HepG2 (cell line): ENCODE measurements at regions not wholly inside any gene's neighbourhood (a gene's known extent, or its start where the extent isn't known, plus 50 kb on each side); places are given as distances from the start of the nearest gene placed in this dataset.
A peak's percentile ranks its signal among the peaks of the same experiment; 100 is the strongest.

ENCODE experiments used
- ATAC-seq: fragments of 200-7000 bp; cut with Tn5 transposase; 3 replicates; pipeline ENCODE4 v1.9.1; 2020; ENCODE audit warnings: mild to moderate bottlenecking, moderate library complexity
- BruUV-seq: library from RNA; stranded (reverse); fragments of 400-500 nt; replicated peaks from 2 replicates; lab custom pipeline; 2021; lab: Mats Ljungman, UMichigan
- CTCF ChIA-PET: fragments of 300-600 bp; formaldehyde crosslinking; extraction: SDS; loops from one replicate; lab custom pipeline; 2021; ENCODE audit warnings: low total read pairs, inconsistent platforms, low intra/inter-chr PET ratio; lab: Yijun Ruan, JAX
- POLR2A ChIA-PET: fragments of 350-600 bp; sonication (Branson Sonifier 250); formaldehyde crosslinking; loops from one replicate; lab custom pipeline; 2020; ENCODE audit warnings: antibody characterized with exemption, inconsistent platforms; lab: Yijun Ruan, JAX
- DNase-seq: peaks from one replicate; pipeline ENCODE4 v3.0.0-alpha.2; 2015; ENCODE audit warnings: low spot score
- FAIRE-seq: peaks from 3 replicates; lab custom pipeline; 2011; peaks lifted over from hg19 to GRCh38; lab: Jason Lieb, UNC
- H2AFZ ChIP-seq: one replicate; pipeline ENCODE4 v1.6.1; 2011; ENCODE audit warnings: low read length, inconsistent platforms
- H3K27ac ChIP-seq: fragments of 300-600 bp; 3 replicates; pipeline ENCODE4 v1.8.0; 2011; ENCODE audit warnings: mixed run types, mild to moderate bottlenecking, mixed read lengths, low read length, inconsistent platforms; ENCODE audit not compliant: insufficient read depth; ENCODE audit errors: extremely low read length
- H3K27me3 ChIP-seq, 2 experiments: fragments of 200-600 bp in 1 of 2; 2 replicates in 1 of 2; 3 replicates in 1 of 2; pipeline versions ENCODE4 v1.6.0 to v1.8.0; 2011; ENCODE audit warnings: low read length in 2 of 2, mild to moderate bottlenecking in 2 of 2, moderate library complexity in 2 of 2, inconsistent platforms in 1 of 2; ENCODE audit not compliant: insufficient read depth in 2 of 2, control insufficient read depth in 1 of 2
- H3K36me3 ChIP-seq, 2 experiments: fragments of 200-600 bp in 1 of 2; replicated peaks in 1 of 2; 2 replicates in 1 of 2; 3 replicates in 1 of 2; pipeline versions ENCODE4 v1.5.1 to v1.8.0; 2011; ENCODE audit warnings: low read length in 2 of 2, inconsistent platforms in 1 of 2; ENCODE audit not compliant: insufficient read depth in 2 of 2, control insufficient read depth in 1 of 2
- H3K4me1 ChIP-seq: 2 replicates; pipeline ENCODE4 v1.5.1; 2012; ENCODE audit warnings: low read length, inconsistent platforms; ENCODE audit not compliant: insufficient read depth
- H3K4me2 ChIP-seq: 2 replicates; pipeline ENCODE4 v1.6.0; 2011; ENCODE audit warnings: low read depth, low read length, inconsistent platforms
- H3K4me3 ChIP-seq, 3 experiments: fragments of 200-600 bp in 1 of 3; sonication (generic), shearing (Covaris generic) in 1 of 3; replicated peaks in 1 of 3; 2 replicates each; pipeline ENCODE4 v1.5.1; 2011 to 2016; ENCODE audit warnings: low read length in 3 of 3, inconsistent platforms in 2 of 3, low read depth in 2 of 3, mild to moderate bottlenecking in 2 of 3, control low read depth in 1 of 3, mixed read lengths in 1 of 3; ENCODE audit not compliant: insufficient read depth in 1 of 3
- H3K79me2 ChIP-seq: one replicate; pipeline ENCODE4 v1.6.1; 2011; ENCODE audit warnings: low read length, inconsistent platforms; ENCODE audit not compliant: insufficient read depth
- H3K9ac ChIP-seq: 2 replicates; pipeline ENCODE4 v1.6.0; 2011; ENCODE audit warnings: mild to moderate bottlenecking, low read depth, low read length, inconsistent platforms; ENCODE audit not compliant: insufficient read depth
- H3K9me3 ChIP-seq: 2 replicates; pipeline ENCODE4 v1.5.1; 2012; ENCODE audit warnings: mild to moderate bottlenecking, low read length
- H4K20me1 ChIP-seq: 2 replicates; pipeline ENCODE4 v1.6.0; 2011; ENCODE audit warnings: inconsistent platforms, mild to moderate bottlenecking, low read length, moderate library complexity; ENCODE audit not compliant: insufficient read depth
- ASH2L ChIP-seq: fragments of 300-600, 200-600 bp; sonication (generic); IDR thresholded peaks from 2 replicates; pipeline ENCODE4 v1.7.0; 2017; ENCODE audit warnings: low read depth, mild to moderate bottlenecking, moderate library complexity, mixed read lengths, low read length; ENCODE audit not compliant: insufficient read length
- ATF7 ChIP-seq, 2 experiments: fragments of 450-650 bp in 1 of 2; sonication (generic) in 1 of 2; formaldehyde crosslinking in 1 of 2; IDR thresholded peaks; 2 replicates each; pipeline versions ENCODE4 v1.4.0 to v1.6.1; 2016 to 2020; ENCODE audit warnings: antibody characterized with exemption in 1 of 2, mild to moderate bottlenecking in 1 of 2, missing genetic modification reagents in 1 of 2
- CREB3 ChIP-seq: sonication (generic); formaldehyde crosslinking; IDR thresholded peaks from 2 replicates; pipeline ENCODE4 v1.5.0; 2020; ENCODE audit warnings: missing genetic modification reagents
- KMT2A ChIP-seq: sonication (generic); formaldehyde crosslinking; IDR thresholded peaks from 2 replicates; pipeline ENCODE4 v1.4.0; 2020; ENCODE audit warnings: missing genetic modification reagents
- MAFF ChIP-seq: IDR thresholded peaks from 2 replicates; pipeline ENCODE4 v1.6.1; 2011; ENCODE audit warnings: low read depth, low read length, improper control_type of control experiment
- MAFK ChIP-seq, 2 experiments: IDR thresholded peaks in 1 of 2; conservative IDR thresholded peaks in 1 of 2; 2 replicates each; pipeline ENCODE4 v1.6.1; 2011; ENCODE audit warnings: improper control_type of control experiment in 2 of 2, low read length in 2 of 2
- MED13 ChIP-seq: sonication (generic); formaldehyde crosslinking; IDR thresholded peaks from 2 replicates; pipeline ENCODE4 v1.5.0; 2020; ENCODE audit warnings: missing genetic modification reagents
- MEIS2 ChIP-seq: sonication (generic); formaldehyde crosslinking; IDR thresholded peaks from 2 replicates; pipeline ENCODE4 v1.9.0; 2021; ENCODE audit warnings: mild to moderate bottlenecking, missing genetic modification reagents
- NFE2 ChIP-seq: sonication (generic); formaldehyde crosslinking; IDR thresholded peaks from 2 replicates; pipeline ENCODE4 v1.4.0; 2020; ENCODE audit warnings: missing genetic modification reagents
- NFE2L2 ChIP-seq: fragments of 150-350 bp; IDR thresholded peaks from 2 replicates; pipeline ENCODE4 v1.6.1; 2014; ENCODE audit warnings: low read length
- SP4 ChIP-seq: sonication (generic); formaldehyde crosslinking; IDR thresholded peaks from 2 replicates; pipeline ENCODE4 v1.8.1; 2023; ENCODE audit warnings: mild to moderate bottlenecking, missing genetic modification reagents
- STAG1 ChIP-seq: sonication (generic); formaldehyde crosslinking; IDR thresholded peaks from 2 replicates; pipeline ENCODE4 v1.4.0; 2020; ENCODE audit warnings: missing genetic modification reagents
- TEF ChIP-seq: sonication (generic); formaldehyde crosslinking; IDR thresholded peaks from 2 replicates; pipeline ENCODE4 v1.5.0; 2020; ENCODE audit warnings: missing genetic modification reagents
- ZFY ChIP-seq: sonication (generic); formaldehyde crosslinking; IDR thresholded peaks from 2 replicates; pipeline ENCODE4 v1.4.0; 2020; ENCODE audit warnings: missing genetic modification reagents
- ZNF232 ChIP-seq: sonication (generic); formaldehyde crosslinking; IDR thresholded peaks from 2 replicates; pipeline ENCODE4 v1.4.0; 2020; ENCODE audit warnings: missing genetic modification reagents, borderline replicate concordance
- ZNF687 ChIP-seq: sonication (generic); formaldehyde crosslinking; IDR thresholded peaks from 2 replicates; pipeline ENCODE4 v1.5.1; 2020; ENCODE audit warnings: mild to moderate bottlenecking, missing genetic modification reagents, moderate library complexity
- WGBS: methylation state at CpG from one replicate; pipeline ENCODE4 v1.1.6; 2017; ENCODE audit warnings: low lambda C conversion rate; 5-methylcytosine and 5-hydroxymethylcytosine counted together
- in situ Hi-C: cut with HindIII; loops from 2 replicates; pipeline ENCODE4 v1.10.0; 2017; ENCODE audit warnings: low pct_unique_long_range_greater_than_20kb; ENCODE audit not compliant: extremely low pct_ligation_motif_present
- intact Hi-C: fragments of 100-400 bp; cut with micrococcal nuclease; formaldehyde crosslinking; loops from one replicate; pipeline ENCODE4 v1.10.0; 2022; ENCODE audit not compliant: unreplicated experiment
- TF ChIP-seq, protein P1 (sequence below): sonication (generic); formaldehyde crosslinking; IDR thresholded peaks from 2 replicates; pipeline ENCODE4 v1.5.0; 2020; ENCODE audit warnings: mild to moderate bottlenecking, missing genetic modification reagents, moderate library complexity

DNA sequence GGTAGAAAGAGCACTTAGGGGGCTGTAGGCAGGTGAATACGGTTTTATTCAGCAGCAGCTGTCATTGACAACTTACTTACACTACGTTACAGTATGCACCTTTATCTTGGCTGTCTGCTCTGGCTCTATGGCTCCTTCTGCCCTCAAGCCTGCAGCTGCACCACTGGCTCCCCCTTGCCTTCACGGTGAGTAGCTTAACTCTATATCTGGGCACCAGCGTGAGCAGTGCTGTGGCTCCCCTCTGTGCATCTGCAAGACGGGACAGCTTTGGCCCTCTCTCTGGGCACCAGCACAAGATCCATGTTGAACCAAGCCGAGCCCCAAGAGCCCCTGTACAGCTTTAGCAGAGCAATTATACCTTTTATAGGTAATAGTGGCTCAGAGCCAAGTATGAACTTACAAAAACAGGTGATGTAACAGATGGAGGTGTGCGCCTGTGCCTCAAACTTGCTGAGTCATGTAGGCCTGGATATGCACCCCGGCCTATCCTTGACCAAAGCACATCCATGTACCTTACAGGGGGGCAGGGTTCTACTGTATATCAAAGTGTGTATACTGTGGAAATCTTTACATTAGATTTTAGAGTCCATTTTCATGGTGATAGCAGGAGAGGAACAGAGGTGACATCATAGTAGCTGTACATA, 96.9 kb upstream of the CTSC start:
- DNase-seq (peak; percentile 9), ATAC-seq (peak; percentile 85), FAIRE-seq (no peak)
- POLR2A ChIA-PET = no interaction called here
- H3K27ac ChIP-seq = no peak overlapping the region
- no peaks in the 10 kb centered on the region for H4K20me1 ChIP-seq
- H3K9ac ChIP-seq = no peak overlapping the region
- WGBS = 23% methylated on average over 8 of the region's 8 CpGs
- no peaks in the 10 kb centered on the region for H3K9me3 ChIP-seq
- no peaks in the 10 kb centered on the region for H3K27me3 ChIP-seq
- H3K4me2 ChIP-seq = peak overlapping the region; percentile 49
- in situ Hi-C loops (no loop called here), intact Hi-C loops (no loop called here)
- H3K79me2 ChIP-seq = no peaks in the 10 kb centered on the region
- no peaks in the 10 kb centered on the region for H3K36me3 ChIP-seq
- 0 out of 6 replicates have a peak overlapping the region, but pooled peaks of 1 of the 3 experiments have one; percentile 17 for H3K4me3 ChIP-seq
- H3K4me1 ChIP-seq = peaks cover 36% of the 10 kb centered on the region
- no peak overlapping the region for H2AFZ ChIP-seq
- BruUV-seq = no TSS peak
- CTCF ChIA-PET = no interaction called here
- TF ChIP-seq MEIS2 (CRISPR knock-in tag) (no peak), NFE2 (CRISPR knock-in tag) (peak; percentile 41; the same call in 1 of the 2 replicates), MAFF (peak; percentile 46; the same call in 1 of the 2 replicates), CREB3 (CRISPR knock-in tag) (no peak), ZFY (0 out of 2 replicates have a peak, but pooled peaks have one; percentile 21), MED13 (CRISPR knock-in tag) (no peak), ASH2L (no peak), STAG1 (CRISPR knock-in tag) (peak; percentile 40), ZNF232 (CRISPR knock-in tag) (no peak), TEF (no peak), KMT2A (CRISPR knock-in tag) (no peak), ATF7 (IDR thresholded peaks at IDR 0.05) (0 out of 2 replicates have a peak, but pooled peaks have one; percentile 20), ATF7 (CRISPR knock-in tag; IDR thresholded peaks at IDR 0.05) (no peak), SP4 (CRISPR knock-in tag) (no peak), ZNF687 (CRISPR knock-in tag) (0 out of 2 replicates have a peak, but pooled peaks have one; percentile 6), NFE2L2 (peak; percentile 89), MAFK (conservative IDR thresholded peaks at IDR 0.05 in 1 of 2, IDR thresholded peaks at IDR 0.05 in 1 of 2; ENCODE audit: low read length in 2 of 2) (peak; percentile 56 to 60; a peak in 3 of 4 replicates)
- TF ChIP-seq, protein P1, sequence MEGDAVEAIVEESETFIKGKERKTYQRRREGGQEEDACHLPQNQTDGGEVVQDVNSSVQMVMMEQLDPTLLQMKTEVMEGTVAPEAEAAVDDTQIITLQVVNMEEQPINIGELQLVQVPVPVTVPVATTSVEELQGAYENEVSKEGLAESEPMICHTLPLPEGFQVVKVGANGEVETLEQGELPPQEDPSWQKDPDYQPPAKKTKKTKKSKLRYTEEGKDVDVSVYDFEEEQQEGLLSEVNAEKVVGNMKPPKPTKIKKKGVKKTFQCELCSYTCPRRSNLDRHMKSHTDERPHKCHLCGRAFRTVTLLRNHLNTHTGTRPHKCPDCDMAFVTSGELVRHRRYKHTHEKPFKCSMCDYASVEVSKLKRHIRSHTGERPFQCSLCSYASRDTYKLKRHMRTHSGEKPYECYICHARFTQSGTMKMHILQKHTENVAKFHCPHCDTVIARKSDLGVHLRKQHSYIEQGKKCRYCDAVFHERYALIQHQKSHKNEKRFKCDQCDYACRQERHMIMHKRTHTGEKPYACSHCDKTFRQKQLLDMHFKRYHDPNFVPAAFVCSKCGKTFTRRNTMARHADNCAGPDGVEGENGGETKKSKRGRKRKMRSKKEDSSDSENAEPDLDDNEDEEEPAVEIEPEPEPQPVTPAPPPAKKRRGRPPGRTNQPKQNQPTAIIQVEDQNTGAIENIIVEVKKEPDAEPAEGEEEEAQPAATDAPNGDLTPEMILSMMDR (CRISPR knock-in tag) = peak; percentile 33; the same call in 1 of the 2 replicates
